ENCODE measurements at regions not wholly inside any gene's neighbourhood (a gene's known extent, or its start where the extent isn't known, plus 50 kb on each side); places are given as distances from the start of the nearest gene placed in this dataset.
"Not testable (repeated sequence)": the region's sequence is repeated elsewhere in the genome, so short reads cannot be mapped to it uniquely, and the experiment has no call there.

DNA sequence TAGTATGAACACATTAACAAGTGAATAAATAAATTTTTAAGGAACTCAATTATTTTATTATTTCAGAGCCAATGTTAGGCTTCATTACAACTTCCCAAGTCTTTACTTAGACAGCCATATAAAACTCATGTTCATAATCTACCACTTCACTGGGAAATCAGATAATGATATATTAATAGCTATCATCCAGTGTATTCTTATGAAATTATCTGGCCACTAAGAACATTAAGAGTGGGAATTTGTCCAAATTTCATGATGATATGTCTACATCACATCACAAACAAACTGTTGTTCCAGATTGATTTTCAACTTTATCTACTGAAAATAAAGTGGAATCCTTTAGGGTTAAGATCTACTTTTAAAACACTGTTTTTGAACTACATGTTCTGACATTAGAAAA lies 668.6 kb downstream of the EFNA5 start:
- no peaks in the 10 kb centered on the region for H3K27me3 ChIP-seq (ENCODE audit: control insufficient read depth in 4 of 4, insufficient read depth in 4 of 4, low read length in 3 of 4)
- no peaks in the 10 kb centered on the region for H3K4me1 ChIP-seq (ENCODE audit: control insufficient read depth in 4 of 4, insufficient read depth in 4 of 4, low read length in 3 of 4)
- no peak overlapping the region for H3K27ac ChIP-seq (ENCODE audit: low read depth in 1 of 2, low read length in 2 of 2)
- no peaks in the 10 kb centered on the region for H3K36me3 ChIP-seq (ENCODE audit: control insufficient read depth in 4 of 4, insufficient read depth in 3 of 4, low read depth in 1 of 4, low read length in 3 of 4)
- DNase-seq (ENCODE audit: low spot score): no peak
- H3K9ac ChIP-seq (ENCODE audit: low read depth in 1 of 2, low read length in 2 of 2): no peak overlapping the region
- TF ChIP-seq, protein P1, sequence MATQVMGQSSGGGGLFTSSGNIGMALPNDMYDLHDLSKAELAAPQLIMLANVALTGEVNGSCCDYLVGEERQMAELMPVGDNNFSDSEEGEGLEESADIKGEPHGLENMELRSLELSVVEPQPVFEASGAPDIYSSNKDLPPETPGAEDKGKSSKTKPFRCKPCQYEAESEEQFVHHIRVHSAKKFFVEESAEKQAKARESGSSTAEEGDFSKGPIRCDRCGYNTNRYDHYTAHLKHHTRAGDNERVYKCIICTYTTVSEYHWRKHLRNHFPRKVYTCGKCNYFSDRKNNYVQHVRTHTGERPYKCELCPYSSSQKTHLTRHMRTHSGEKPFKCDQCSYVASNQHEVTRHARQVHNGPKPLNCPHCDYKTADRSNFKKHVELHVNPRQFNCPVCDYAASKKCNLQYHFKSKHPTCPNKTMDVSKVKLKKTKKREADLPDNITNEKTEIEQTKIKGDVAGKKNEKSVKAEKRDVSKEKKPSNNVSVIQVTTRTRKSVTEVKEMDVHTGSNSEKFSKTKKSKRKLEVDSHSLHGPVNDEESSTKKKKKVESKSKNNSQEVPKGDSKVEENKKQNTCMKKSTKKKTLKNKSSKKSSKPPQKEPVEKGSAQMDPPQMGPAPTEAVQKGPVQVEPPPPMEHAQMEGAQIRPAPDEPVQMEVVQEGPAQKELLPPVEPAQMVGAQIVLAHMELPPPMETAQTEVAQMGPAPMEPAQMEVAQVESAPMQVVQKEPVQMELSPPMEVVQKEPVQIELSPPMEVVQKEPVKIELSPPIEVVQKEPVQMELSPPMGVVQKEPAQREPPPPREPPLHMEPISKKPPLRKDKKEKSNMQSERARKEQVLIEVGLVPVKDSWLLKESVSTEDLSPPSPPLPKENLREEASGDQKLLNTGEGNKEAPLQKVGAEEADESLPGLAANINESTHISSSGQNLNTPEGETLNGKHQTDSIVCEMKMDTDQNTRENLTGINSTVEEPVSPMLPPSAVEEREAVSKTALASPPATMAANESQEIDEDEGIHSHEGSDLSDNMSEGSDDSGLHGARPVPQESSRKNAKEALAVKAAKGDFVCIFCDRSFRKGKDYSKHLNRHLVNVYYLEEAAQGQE (IDR thresholded peaks at IDR 0.05): no peak
- TF ChIP-seq SP1 (IDR thresholded peaks at IDR 0.05): no peak
- H3K9me3 ChIP-seq (ENCODE audit: control insufficient read depth in 4 of 4, low read length in 3 of 4): no peaks in the 10 kb centered on the region
- no peak overlapping the region for H3K4me3 ChIP-seq (ENCODE audit: low read depth in 1 of 3, low read length in 3 of 3)

DNA sequence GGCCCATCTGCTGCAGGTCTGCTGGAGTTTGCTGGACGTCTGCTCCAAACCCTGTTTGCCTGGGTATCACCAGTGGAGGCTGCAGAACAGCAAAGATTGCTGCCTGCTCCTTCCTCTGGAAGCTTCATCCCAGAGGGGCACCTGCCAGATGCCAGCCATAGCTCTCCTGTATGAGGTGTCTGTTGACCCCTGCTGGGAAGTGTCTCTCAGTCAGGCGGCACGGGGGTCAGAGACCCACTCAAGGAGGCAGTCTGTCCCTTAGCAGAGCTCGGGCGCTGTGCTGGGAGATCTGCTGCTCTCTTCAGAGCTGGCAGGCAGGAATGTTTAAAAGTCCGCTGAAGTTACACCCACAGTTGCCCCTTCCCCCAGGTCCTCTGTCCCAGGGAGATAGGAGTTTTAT lies 671.2 kb downstream of the EFNA5 start:
- H3K36me3 ChIP-seq (ENCODE audit: control insufficient read depth in 4 of 4, insufficient read depth in 3 of 4, low read depth in 1 of 4, low read length in 3 of 4); H3K27me3 ChIP-seq (ENCODE audit: control insufficient read depth in 4 of 4, insufficient read depth in 4 of 4, low read length in 3 of 4); H3K9ac ChIP-seq (ENCODE audit: low read depth in 1 of 2, low read length in 2 of 2); DNase-seq (ENCODE audit: low spot score); H3K9me3 ChIP-seq (ENCODE audit: control insufficient read depth in 4 of 4, low read length in 3 of 4); H3K4me3 ChIP-seq (ENCODE audit: low read depth in 1 of 3, low read length in 3 of 3); H3K27ac ChIP-seq (ENCODE audit: low read depth in 1 of 2, low read length in 2 of 2); H3K4me1 ChIP-seq (ENCODE audit: control insufficient read depth in 4 of 4, insufficient read depth in 4 of 4, low read length in 3 of 4): not testable (repeated sequence)
- WGBS: 86% methylated on average over 6 of the region's 6 CpGs

DNA sequence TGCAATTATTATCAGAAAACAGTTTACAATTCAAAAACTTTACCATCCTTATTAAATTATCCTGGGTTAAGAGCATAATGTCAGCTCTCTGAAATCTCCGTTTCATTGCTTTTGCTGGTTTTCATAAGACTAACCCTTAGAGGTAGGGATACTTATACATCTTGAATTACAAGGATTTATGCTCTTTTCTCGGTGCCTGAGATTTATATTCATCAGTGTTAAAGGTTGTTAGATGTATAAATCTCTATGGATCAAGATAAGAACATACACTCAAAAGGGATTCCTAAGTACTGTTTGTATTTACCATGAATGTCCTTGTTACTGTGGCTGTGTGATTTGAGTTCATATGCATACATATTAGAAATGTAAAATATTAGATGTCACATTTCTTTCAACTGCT lies 684.7 kb downstream of the EFNA5 start:
- no peaks in the 10 kb centered on the region for H3K4me1 ChIP-seq (ENCODE audit: control insufficient read depth in 4 of 4, insufficient read depth in 4 of 4, low read length in 3 of 4)
- DNase-seq (ENCODE audit: low spot score): no peak
- no peaks in the 10 kb centered on the region for H3K9me3 ChIP-seq (ENCODE audit: control insufficient read depth in 4 of 4, low read length in 3 of 4)
- peaks cover 0 to 4% (median 0%) of the 10 kb centered on the region in 4 donors for H3K27me3 ChIP-seq (ENCODE audit: control insufficient read depth in 4 of 4, insufficient read depth in 4 of 4, low read length in 3 of 4)
- no peak overlapping the region for H3K27ac ChIP-seq (ENCODE audit: low read depth in 1 of 2, low read length in 2 of 2)
- H3K9ac ChIP-seq (ENCODE audit: low read depth in 1 of 2, low read length in 2 of 2): no peak overlapping the region
- H3K4me3 ChIP-seq (ENCODE audit: low read depth in 1 of 3, low read length in 3 of 3): no peak overlapping the region
- no peaks in the 10 kb centered on the region for H3K36me3 ChIP-seq (ENCODE audit: control insufficient read depth in 4 of 4, insufficient read depth in 3 of 4, low read depth in 1 of 4, low read length in 3 of 4)
- WGBS: 53% methylated on average over 2 of the region's 2 CpGs
- TF ChIP-seq, protein P2, sequence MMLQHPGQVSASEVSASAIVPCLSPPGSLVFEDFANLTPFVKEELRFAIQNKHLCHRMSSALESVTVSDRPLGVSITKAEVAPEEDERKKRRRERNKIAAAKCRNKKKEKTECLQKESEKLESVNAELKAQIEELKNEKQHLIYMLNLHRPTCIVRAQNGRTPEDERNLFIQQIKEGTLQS (IDR thresholded peaks at IDR 0.05): no peak
- TF ChIP-seq HNF4G (IDR thresholded peaks at IDR 0.05): no peak
- no peak for TF ChIP-seq FOXA1 (IDR thresholded peaks at IDR 0.05)
- TF ChIP-seq, protein P1 (IDR thresholded peaks at IDR 0.05): no peak
- TF ChIP-seq SP1 (IDR thresholded peaks at IDR 0.05): no peak
- TF ChIP-seq FOXA2 (IDR thresholded peaks at IDR 0.05): no peak
- TF ChIP-seq NR2F2 (IDR thresholded peaks at IDR 0.05): no peak
- TF ChIP-seq, protein P3, sequence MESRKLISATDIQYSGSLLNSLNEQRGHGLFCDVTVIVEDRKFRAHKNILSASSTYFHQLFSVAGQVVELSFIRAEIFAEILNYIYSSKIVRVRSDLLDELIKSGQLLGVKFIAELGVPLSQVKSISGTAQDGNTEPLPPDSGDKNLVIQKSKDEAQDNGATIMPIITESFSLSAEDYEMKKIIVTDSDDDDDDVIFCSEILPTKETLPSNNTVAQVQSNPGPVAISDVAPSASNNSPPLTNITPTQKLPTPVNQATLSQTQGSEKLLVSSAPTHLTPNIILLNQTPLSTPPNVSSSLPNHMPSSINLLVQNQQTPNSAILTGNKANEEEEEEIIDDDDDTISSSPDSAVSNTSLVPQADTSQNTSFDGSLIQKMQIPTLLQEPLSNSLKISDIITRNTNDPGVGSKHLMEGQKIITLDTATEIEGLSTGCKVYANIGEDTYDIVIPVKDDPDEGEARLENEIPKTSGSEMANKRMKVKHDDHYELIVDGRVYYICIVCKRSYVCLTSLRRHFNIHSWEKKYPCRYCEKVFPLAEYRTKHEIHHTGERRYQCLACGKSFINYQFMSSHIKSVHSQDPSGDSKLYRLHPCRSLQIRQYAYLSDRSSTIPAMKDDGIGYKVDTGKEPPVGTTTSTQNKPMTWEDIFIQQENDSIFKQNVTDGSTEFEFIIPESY (IDR thresholded peaks at IDR 0.05): no peak
- no peak for TF ChIP-seq HNF4A (conservative IDR thresholded peaks at IDR 0.05)
- TF ChIP-seq RAD21 (IDR thresholded peaks at IDR 0.05): no peak
- TF ChIP-seq TAF1 (conservative IDR thresholded peaks at IDR 0.05): no peak
- no peak for TF ChIP-seq RXRA (IDR thresholded peaks at IDR 0.05)
- TF ChIP-seq, protein P4, sequence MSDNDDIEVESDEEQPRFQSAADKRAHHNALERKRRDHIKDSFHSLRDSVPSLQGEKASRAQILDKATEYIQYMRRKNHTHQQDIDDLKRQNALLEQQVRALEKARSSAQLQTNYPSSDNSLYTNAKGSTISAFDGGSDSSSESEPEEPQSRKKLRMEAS (IDR thresholded peaks at IDR 0.05): no peak
- TF ChIP-seq GABPA (IDR thresholded peaks at IDR 0.05 in 1 of 2, conservative IDR thresholded peaks at IDR 0.05 in 1 of 2): no peak
- no peak for TF ChIP-seq JUND (IDR thresholded peaks at IDR 0.05)
- TF ChIP-seq, protein P5, sequence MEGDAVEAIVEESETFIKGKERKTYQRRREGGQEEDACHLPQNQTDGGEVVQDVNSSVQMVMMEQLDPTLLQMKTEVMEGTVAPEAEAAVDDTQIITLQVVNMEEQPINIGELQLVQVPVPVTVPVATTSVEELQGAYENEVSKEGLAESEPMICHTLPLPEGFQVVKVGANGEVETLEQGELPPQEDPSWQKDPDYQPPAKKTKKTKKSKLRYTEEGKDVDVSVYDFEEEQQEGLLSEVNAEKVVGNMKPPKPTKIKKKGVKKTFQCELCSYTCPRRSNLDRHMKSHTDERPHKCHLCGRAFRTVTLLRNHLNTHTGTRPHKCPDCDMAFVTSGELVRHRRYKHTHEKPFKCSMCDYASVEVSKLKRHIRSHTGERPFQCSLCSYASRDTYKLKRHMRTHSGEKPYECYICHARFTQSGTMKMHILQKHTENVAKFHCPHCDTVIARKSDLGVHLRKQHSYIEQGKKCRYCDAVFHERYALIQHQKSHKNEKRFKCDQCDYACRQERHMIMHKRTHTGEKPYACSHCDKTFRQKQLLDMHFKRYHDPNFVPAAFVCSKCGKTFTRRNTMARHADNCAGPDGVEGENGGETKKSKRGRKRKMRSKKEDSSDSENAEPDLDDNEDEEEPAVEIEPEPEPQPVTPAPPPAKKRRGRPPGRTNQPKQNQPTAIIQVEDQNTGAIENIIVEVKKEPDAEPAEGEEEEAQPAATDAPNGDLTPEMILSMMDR (IDR thresholded peaks at IDR 0.05; ENCODE audit: low read depth, low read length, missing input control): no peak
- TF ChIP-seq YY1 (IDR thresholded peaks at IDR 0.05): no peak

Measured in liver (tissue), 8 donors.